Epithelial cell of esophagus (primary cell): ENCODE measurements at regions not wholly inside any gene's neighbourhood (a gene's known extent, or its start where the extent isn't known, plus 50 kb on each side); places are given as distances from the start of the nearest gene placed in this dataset.
A peak's percentile ranks its signal among the peaks of the same experiment; 100 is the strongest.

ENCODE experiments used
- DNase-seq: peaks from one replicate; pipeline ENCODE4 v3.0.0; 2010; ENCODE audit warnings: low read depth
- H3K4me3 ChIP-seq: 2 replicates; pipeline ENCODE4 v1.5.1; 2011; ENCODE audit warnings: mild to moderate bottlenecking, low read length, control low read depth
- CTCF ChIP-seq: IDR thresholded peaks from 2 replicates; pipeline ENCODE4 v1.5.1; 2011; ENCODE audit warnings: low read depth, mild to moderate bottlenecking, low read length, control low read depth, inconsistent platforms; ENCODE audit not compliant: insufficient read depth; ENCODE audit errors: missing control alignments

DNA sequence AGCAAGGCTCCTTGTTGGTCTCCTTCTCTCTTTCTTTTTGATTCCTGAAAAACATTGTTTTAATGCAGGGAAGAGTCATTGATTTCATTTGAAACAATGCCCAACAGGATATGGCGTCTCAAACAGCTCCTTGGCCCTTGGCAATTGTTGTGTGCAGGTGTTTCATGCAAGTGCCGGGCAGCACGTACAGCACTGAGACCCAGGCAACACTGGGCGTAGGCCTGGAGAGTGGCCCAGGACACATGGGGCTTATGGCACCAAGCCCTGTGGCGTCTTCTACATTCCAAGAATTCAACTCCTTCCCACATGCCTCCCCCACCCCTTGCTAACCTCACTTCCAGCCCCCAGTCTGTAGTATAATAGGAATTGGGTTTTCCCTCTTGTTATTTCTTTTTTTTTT, 230.4 kb downstream of the SPTSSA start:
- no peak for TF ChIP-seq CTCF
- no peak for DNase-seq

GRCh38 chr14:34229140-34229539, 232.9 kb downstream of the SPTSSA start:
- H3K4me3 ChIP-seq, result no peak overlapping the region
- no peak for DNase-seq
- no peak for TF ChIP-seq CTCF

More for the DNA sequence above, 230.4 kb downstream of the SPTSSA start:
- H3K4me3 ChIP-seq, result no peak overlapping the region

DNA sequence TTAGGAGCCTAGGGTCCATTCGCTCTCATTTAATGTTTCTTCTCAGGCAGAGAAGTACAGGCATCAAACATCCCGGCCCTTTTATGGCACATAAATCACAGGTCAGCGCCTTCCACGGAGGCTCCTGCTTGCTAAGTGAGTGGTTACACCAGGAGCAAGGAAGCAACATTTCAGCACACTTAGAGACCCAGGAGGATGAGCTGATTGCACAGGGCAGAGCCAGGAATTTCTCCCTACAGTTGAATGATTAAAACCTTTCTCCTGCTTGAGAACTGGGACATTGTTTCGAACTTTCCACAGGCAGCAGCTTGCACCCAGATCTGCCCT, 233.4 kb downstream of the SPTSSA start:
- no peak overlapping the region for H3K4me3 ChIP-seq
- DNase-seq, result no peak
- no peak for TF ChIP-seq CTCF

DNA sequence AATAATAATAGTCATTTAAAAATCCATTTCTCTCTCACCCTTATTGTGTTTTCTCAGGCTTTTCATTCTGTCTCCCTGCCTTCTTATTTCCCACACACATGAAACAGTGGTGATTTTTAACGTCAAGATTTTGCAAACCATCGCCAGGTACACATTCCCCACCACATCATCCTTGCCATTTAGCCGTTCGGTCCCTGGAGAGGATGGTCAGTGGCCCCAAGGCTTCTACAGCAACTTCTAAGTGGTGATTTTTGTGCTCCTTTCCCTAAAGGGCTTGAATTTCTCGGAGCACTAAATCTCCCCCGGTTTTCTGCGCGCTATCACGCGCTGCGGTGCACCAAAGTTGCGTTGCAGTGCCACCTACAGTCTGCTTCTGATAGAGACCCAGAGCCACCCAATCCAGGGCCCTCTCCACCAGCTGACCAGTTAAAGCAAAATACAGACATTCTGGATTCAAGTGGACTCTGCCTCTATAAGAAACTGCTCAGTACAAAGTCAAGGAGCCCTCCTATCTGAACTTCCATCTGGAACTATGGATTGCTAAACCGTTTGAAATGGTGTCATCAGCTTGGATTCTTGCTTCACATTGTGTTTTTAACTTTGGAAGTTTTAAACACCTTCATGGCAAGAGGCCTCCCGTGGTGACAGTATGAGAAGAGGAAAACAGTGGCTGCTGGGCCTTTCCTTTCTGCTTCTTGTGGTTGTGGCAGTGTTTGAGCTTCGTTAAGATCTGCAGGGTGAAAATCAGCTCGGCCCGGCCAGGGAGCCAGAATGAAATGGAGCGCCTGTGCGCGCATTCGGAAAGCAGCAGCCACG, 234.0 kb downstream of the SPTSSA start:
- H3K4me3 ChIP-seq, result no peak overlapping the region
- TF ChIP-seq CTCF, result peak; percentile 88
- peak; percentile 65 for DNase-seq

GRCh38 chr14:34224221-34224620, 237.8 kb downstream of the SPTSSA start:
- no peak for DNase-seq
- no peak for TF ChIP-seq CTCF
- no peak overlapping the region for H3K4me3 ChIP-seq

DNA sequence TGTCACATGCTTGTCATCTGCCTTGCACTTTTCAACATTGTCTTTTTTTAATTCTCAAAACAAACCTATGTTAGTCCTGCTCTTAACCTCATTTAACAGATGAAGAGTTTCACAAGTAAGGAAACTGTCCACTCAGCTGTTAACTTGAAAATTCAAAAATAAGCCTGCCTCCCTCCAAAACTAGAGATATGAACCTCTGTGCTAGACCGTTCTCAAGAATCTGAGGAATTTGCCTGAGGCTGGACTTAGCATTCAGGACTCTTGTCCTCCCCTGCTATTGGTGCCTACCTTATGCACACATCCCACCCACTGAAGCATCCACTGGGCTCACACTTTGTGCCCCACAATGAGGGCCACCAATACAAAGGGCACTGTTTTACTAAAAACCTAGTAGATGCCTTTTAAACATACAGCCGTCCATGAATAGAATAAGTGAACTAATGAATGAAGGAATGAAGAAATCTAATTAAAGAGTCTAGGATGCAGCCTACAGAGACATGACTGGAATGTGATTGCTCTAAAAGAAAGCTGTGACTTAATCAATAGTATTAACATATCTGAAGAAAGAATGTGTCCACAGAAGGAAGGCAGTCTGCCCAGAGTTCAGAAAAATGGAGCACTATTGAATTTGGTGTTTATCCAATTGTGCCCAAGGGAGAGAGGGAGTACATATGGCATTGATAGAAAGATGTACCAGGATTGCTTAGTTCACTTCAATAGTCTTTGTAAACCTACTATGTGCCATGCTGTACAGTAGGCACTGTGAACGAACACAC, 238.5 kb downstream of the SPTSSA start:
- H3K4me3 ChIP-seq, result no peak overlapping the region
- DNase-seq, result no peak
- no peak for TF ChIP-seq CTCF
